Loucy (cell line): ENCODE measurements at regions not wholly inside any gene's neighbourhood (a gene's known extent, or its start where the extent isn't known, plus 50 kb on each side); places are given as distances from the start of the nearest gene placed in this dataset.

Experiments
- H2AFZ ChIP-seq: fragments of 200-600 bp; sonication (generic); 2 replicates; pipeline ENCODE4 v1.6.0; 2016; ENCODE audit warnings: antibody characterized with exemption, mild to moderate bottlenecking, low read length, moderate library complexity
- H3F3A ChIP-seq: fragments of 200-600 bp; 2 replicates; pipeline ENCODE4 v1.6.0; 2016; ENCODE audit warnings: antibody characterized with exemption, low read depth, mild to moderate bottlenecking
- H3K27me3 ChIP-seq: fragments of 200-600 bp; sonication (generic); 2 replicates; pipeline ENCODE4 v1.6.1; 2014; ENCODE audit warnings: low read length, mild to moderate bottlenecking; ENCODE audit not compliant: insufficient read depth, poor library complexity, severe bottlenecking
- H3K36me3 ChIP-seq: fragments of 200-600 bp; sonication (generic); 2 replicates; pipeline ENCODE4 v1.6.1; 2016; ENCODE audit warnings: low read length; ENCODE audit not compliant: insufficient read depth
- H3K4me1 ChIP-seq: fragments of 200-600 bp; sonication (generic); 2 replicates; pipeline ENCODE4 v1.5.1; 2014; ENCODE audit warnings: low read length, mild to moderate bottlenecking; ENCODE audit not compliant: insufficient read depth, poor library complexity, severe bottlenecking
- H3K4me2 ChIP-seq: fragments of 200-600 bp; sonication (generic); 2 replicates; pipeline ENCODE4 v1.6.0; 2014; ENCODE audit warnings: antibody characterized with exemption, low read length, low read depth, mild to moderate bottlenecking; ENCODE audit not compliant: poor library complexity, severe bottlenecking
- H3K4me3 ChIP-seq: fragments of 200-600 bp; sonication (generic); 2 replicates; pipeline ENCODE4 v1.5.1; 2014; ENCODE audit warnings: low read length, mild to moderate bottlenecking, mixed read lengths; ENCODE audit not compliant: poor library complexity, severe bottlenecking
- H3K79me2 ChIP-seq: fragments of 200-600 bp; sonication (generic); 2 replicates; pipeline ENCODE4 v1.6.1; 2014; ENCODE audit warnings: low read length; ENCODE audit not compliant: insufficient read depth
- H3K9ac ChIP-seq: fragments of 200-600 bp; sonication (generic); 2 replicates; pipeline ENCODE4 v1.6.0; 2014; ENCODE audit warnings: mild to moderate bottlenecking, low read depth, low read length, moderate library complexity; ENCODE audit not compliant: poor library complexity, severe bottlenecking
- H3K9me2 ChIP-seq: fragments of 200-600 bp; sonication (generic); replicated peaks from 2 replicates; pipeline ENCODE4 v1.6.1; 2016; ENCODE audit warnings: low read depth, low read length, mixed read lengths
- H3K9me3 ChIP-seq: fragments of 200-600 bp; sonication (generic); 2 replicates; pipeline ENCODE4 v1.6.1; 2014; ENCODE audit warnings: mild to moderate bottlenecking, antibody characterized with exemption, low read length, low read depth; ENCODE audit not compliant: insufficient read depth
- H4K20me1 ChIP-seq: fragments of 200-600 bp; sonication (generic); 2 replicates; pipeline ENCODE4 v1.6.0; 2014; ENCODE audit warnings: antibody characterized with exemption, low read length, mild to moderate bottlenecking; ENCODE audit not compliant: insufficient read depth, poor library complexity, severe bottlenecking
- EZH2phosphoT487 ChIP-seq: fragments of 200-600 bp; IDR thresholded peaks from 2 replicates; pipeline ENCODE4 v1.6.1; 2018; ENCODE audit warnings: antibody characterized with exemption, mild to moderate bottlenecking, moderate library complexity, borderline replicate concordance
- TF ChIP-seq, protein P1 (sequence below): fragments of 200-600 bp; sonication (generic); conservative IDR thresholded peaks from 2 replicates; pipeline ENCODE4 v1.5.1; 2014; ENCODE audit warnings: mild to moderate bottlenecking, antibody characterized with exemption, low read length

DNA sequence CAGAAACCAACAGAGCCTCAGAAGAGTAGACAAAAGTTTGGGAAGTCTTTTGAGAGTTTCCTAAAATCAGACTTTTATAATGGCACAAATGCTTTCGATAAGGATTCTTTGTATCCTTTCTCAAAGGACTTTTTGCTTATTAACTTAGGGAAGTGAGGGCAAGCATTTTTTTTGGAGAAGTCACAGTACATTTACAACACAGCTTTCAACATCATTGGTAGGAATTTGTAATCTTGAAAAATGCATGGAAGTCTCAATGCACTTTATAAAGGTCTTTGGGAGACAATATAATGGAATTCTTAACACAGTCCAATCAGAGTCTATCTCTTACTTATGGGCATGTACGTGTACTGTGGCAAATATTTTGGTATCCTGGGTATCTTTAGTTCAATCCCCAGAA is 325.8 kb upstream of the NR5A2 start:
- H3K27me3 ChIP-seq = no peaks in the 10 kb centered on the region
- no peaks in the 10 kb centered on the region for H3F3A ChIP-seq
- H3K36me3 ChIP-seq = no peaks in the 10 kb centered on the region
- H4K20me1 ChIP-seq = no peaks in the 10 kb centered on the region
- no peaks in the 10 kb centered on the region for H3K9me3 ChIP-seq
- no peak overlapping the region for H3K4me2 ChIP-seq
- TF ChIP-seq, protein P1, sequence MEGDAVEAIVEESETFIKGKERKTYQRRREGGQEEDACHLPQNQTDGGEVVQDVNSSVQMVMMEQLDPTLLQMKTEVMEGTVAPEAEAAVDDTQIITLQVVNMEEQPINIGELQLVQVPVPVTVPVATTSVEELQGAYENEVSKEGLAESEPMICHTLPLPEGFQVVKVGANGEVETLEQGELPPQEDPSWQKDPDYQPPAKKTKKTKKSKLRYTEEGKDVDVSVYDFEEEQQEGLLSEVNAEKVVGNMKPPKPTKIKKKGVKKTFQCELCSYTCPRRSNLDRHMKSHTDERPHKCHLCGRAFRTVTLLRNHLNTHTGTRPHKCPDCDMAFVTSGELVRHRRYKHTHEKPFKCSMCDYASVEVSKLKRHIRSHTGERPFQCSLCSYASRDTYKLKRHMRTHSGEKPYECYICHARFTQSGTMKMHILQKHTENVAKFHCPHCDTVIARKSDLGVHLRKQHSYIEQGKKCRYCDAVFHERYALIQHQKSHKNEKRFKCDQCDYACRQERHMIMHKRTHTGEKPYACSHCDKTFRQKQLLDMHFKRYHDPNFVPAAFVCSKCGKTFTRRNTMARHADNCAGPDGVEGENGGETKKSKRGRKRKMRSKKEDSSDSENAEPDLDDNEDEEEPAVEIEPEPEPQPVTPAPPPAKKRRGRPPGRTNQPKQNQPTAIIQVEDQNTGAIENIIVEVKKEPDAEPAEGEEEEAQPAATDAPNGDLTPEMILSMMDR = no peak
- no peak for TF ChIP-seq EZH2phosphoT487
- no peak overlapping the region for H3K9ac ChIP-seq
- H3K79me2 ChIP-seq = no peaks in the 10 kb centered on the region
- no peaks in the 10 kb centered on the region for H3K9me2 ChIP-seq
- no peak overlapping the region; the same call in 1 of the 2 replicates for H2AFZ ChIP-seq
- no peak overlapping the region for H3K4me3 ChIP-seq
- H3K4me1 ChIP-seq = no peaks in the 10 kb centered on the region

DNA sequence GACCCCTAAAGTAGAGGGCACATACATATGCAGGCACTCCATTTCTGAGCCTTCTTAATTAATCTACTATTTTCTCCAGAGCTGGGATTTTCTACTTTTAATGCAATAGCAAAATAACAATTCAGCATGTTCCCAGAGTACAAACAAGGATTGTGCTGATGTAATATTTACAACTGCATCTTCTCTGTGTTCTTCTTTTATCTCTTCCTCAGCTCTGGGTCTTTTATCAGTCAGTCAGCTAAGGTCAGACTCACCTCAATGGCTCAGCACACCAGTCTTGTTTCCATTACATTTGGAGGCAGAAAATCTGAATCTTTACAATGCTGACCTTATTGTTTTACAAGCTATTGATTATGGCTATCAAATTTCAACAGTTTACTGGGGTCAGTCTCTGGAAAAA is 323.3 kb upstream of the NR5A2 start:
- no peaks in the 10 kb centered on the region for H3K9me2 ChIP-seq
- no peak overlapping the region for H2AFZ ChIP-seq
- no peak overlapping the region for H3K4me3 ChIP-seq
- no peaks in the 10 kb centered on the region for H3K79me2 ChIP-seq
- no peaks in the 10 kb centered on the region for H3K4me1 ChIP-seq
- H4K20me1 ChIP-seq = no peaks in the 10 kb centered on the region
- H3F3A ChIP-seq = no peaks in the 10 kb centered on the region
- no peak overlapping the region for H3K4me2 ChIP-seq
- no peak overlapping the region for H3K9ac ChIP-seq
- no peaks in the 10 kb centered on the region for H3K27me3 ChIP-seq
- no peaks in the 10 kb centered on the region for H3K36me3 ChIP-seq
- TF ChIP-seq, protein P1 = no peak
- no peak for TF ChIP-seq EZH2phosphoT487
- H3K9me3 ChIP-seq = no peaks in the 10 kb centered on the region

DNA sequence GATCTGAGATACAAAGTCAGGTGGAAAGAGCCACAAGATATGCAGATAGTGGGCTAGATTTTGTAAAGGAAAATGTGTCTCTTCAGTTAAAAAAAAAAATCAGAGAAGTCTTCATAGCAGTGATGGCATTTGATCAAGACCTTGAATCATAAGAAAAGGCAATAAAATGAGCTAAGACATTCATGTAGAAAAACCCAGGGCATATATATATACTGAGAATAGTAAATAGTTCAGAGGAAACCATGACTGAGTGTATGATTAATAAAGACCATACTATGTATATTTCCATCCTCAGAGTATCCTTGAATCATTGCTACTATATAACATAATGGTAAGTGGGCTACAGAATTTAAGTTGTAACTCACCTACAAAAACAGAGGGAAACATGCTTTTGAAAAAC is 321.7 kb upstream of the NR5A2 start:
- Histone ChIP-seq H3F3A (no peaks in the 10 kb centered on the region), H3K9me3 (peaks cover 7% of the 10 kb centered on the region; the same call in 1 of the 2 replicates), H3K79me2 (no peaks in the 10 kb centered on the region), H3K9me2 (no peaks in the 10 kb centered on the region), H3K4me1 (no peaks in the 10 kb centered on the region), H3K27me3 (no peaks in the 10 kb centered on the region), H3K4me2 (no peak overlapping the region), H3K4me3 (no peak overlapping the region), H2AFZ (no peak overlapping the region; the same call in 1 of the 2 replicates), H4K20me1 (no peaks in the 10 kb centered on the region), H3K9ac (no peak overlapping the region), H3K36me3 (no peaks in the 10 kb centered on the region)
- no peak for TF ChIP-seq EZH2phosphoT487
- TF ChIP-seq, protein P1 = no peak
